GM23248 (cell line): ENCODE measurements at regions not wholly inside any gene's neighbourhood (a gene's known extent, or its start where the extent isn't known, plus 50 kb on each side); places are given as distances from the start of the nearest gene placed in this dataset.

Experiments used
- EZH2 ChIP-seq: fragments of 200-600 bp; sonication (generic); IDR thresholded peaks from 2 replicates; pipeline ENCODE4 v1.6.1; 2018; ENCODE audit warnings: antibody characterized with exemption, mild to moderate bottlenecking; ENCODE audit not compliant: insufficient read depth, poor library complexity, severe bottlenecking
- EZH2phosphoT487 ChIP-seq: fragments of 200-600 bp; sonication (generic); IDR thresholded peaks from 2 replicates; pipeline ENCODE4 v1.6.1; 2018; ENCODE audit warnings: antibody characterized with exemption, moderate library complexity, mild to moderate bottlenecking, low read depth; ENCODE audit not compliant: insufficient read depth

DNA sequence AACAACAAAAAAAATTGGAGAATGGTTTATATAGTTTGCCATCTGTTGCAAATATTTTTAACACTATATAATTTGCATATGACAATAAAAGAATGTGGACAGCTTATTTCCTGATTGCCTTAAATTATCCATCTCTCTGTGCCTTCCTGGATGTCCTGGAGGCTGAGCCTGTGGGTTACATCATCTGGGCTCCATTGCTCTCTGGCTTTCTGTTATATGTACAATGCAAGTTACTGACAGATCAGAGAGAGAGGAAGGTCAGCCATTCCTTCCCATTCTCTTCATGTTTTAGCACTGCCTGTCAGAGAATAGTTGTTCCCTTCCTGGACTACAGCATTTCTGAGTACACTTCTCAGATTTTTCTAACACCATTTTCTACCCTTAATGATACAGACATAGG, 758.3 kb upstream of the PCDH20 start:
- no peak for TF ChIP-seq EZH2
- TF ChIP-seq EZH2phosphoT487: no peak
